Trophoblast cell (in vitro differentiated cells and primary cell): ENCODE measurements at regions not wholly inside any gene's neighbourhood (a gene's known extent, or its start where the extent isn't known, plus 50 kb on each side); places are given as distances from the start of the nearest gene placed in this dataset.

Experiments
- DNase-seq, 2 donors: peaks; one replicate each; pipeline ENCODE4 v3.0.0-alpha.2; 2016
- H2AFZ ChIP-seq: 2 replicates; pipeline ENCODE4 v1.6.1; 2013; ENCODE audit warnings: low read length, moderate library complexity, mild to moderate bottlenecking; ENCODE audit not compliant: insufficient read depth, poor library complexity
- H2AK5ac ChIP-seq: 2 replicates; pipeline ENCODE4 v1.6.1; 2013; ENCODE audit warnings: mild to moderate bottlenecking, low read length
- H2BK120ac ChIP-seq: 2 replicates; pipeline ENCODE4 v1.6.1; 2013; ENCODE audit warnings: low read length, mild to moderate bottlenecking, moderate library complexity; ENCODE audit not compliant: insufficient read depth, poor library complexity
- H2BK12ac ChIP-seq: 2 replicates; pipeline ENCODE4 v1.6.1; 2013; ENCODE audit warnings: mild to moderate bottlenecking, low read length, moderate library complexity
- H2BK5ac ChIP-seq: 2 replicates; pipeline ENCODE4 v1.6.1; 2013; ENCODE audit warnings: low read length, low read depth, moderate library complexity, mild to moderate bottlenecking; ENCODE audit not compliant: poor library complexity
- H3K14ac ChIP-seq: 2 replicates; pipeline ENCODE4 v1.6.1; 2013; ENCODE audit warnings: mild to moderate bottlenecking, low read length
- H3K18ac ChIP-seq: 2 replicates; pipeline ENCODE4 v1.6.1; 2013; ENCODE audit warnings: mild to moderate bottlenecking, low read length
- H3K23ac ChIP-seq: 2 replicates; pipeline ENCODE4 v1.6.1; 2013; ENCODE audit warnings: low read length
- H3K27ac ChIP-seq: 2 replicates; pipeline ENCODE4 v1.5.1; 2013; ENCODE audit warnings: low read depth, mild to moderate bottlenecking, inconsistent platforms, low read length, moderate library complexity
- H3K27me3 ChIP-seq: 2 replicates; pipeline ENCODE4 v1.6.1; 2013; ENCODE audit warnings: inconsistent platforms, mild to moderate bottlenecking, low read length, moderate library complexity; ENCODE audit not compliant: insufficient read depth
- H3K36me3 ChIP-seq, 2 experiments: 1 replicate in 1 of 2; 2 replicates in 1 of 2; pipeline ENCODE4 v1.6.1; 2013; ENCODE audit warnings: low read length in 2 of 2, mild to moderate bottlenecking in 2 of 2, moderate library complexity in 1 of 2; ENCODE audit not compliant: insufficient read depth in 2 of 2, control insufficient read depth in 1 of 2
- H3K4ac ChIP-seq: 2 replicates; pipeline ENCODE4 v1.6.1; 2013; ENCODE audit warnings: low read depth, mild to moderate bottlenecking, low read length, moderate library complexity
- H3K4me1 ChIP-seq, 2 experiments: 1 replicate in 1 of 2; 2 replicates in 1 of 2; pipeline ENCODE4 v1.6.1; 2013; ENCODE audit warnings: low read length in 2 of 2, mild to moderate bottlenecking in 2 of 2, moderate library complexity in 1 of 2; ENCODE audit not compliant: insufficient read depth in 2 of 2, control insufficient read depth in 1 of 2
- H3K4me2 ChIP-seq: 2 replicates; pipeline ENCODE4 v1.6.1; 2013; ENCODE audit warnings: inconsistent platforms, mild to moderate bottlenecking, low read length, moderate library complexity
- H3K4me3 ChIP-seq: 2 replicates; pipeline ENCODE4 v1.5.1; 2013; ENCODE audit warnings: mild to moderate bottlenecking, low read depth, low read length, inconsistent platforms
- H3K79me1 ChIP-seq: one replicate; pipeline ENCODE4 v1.6.1; 2013; ENCODE audit warnings: low read length
- H3K79me2 ChIP-seq: 2 replicates; pipeline ENCODE4 v1.6.1; 2013; ENCODE audit warnings: low read length, mild to moderate bottlenecking; ENCODE audit not compliant: control insufficient read depth, insufficient read depth, poor library complexity
- H3K9ac ChIP-seq: 2 replicates; pipeline ENCODE4 v1.6.1; 2013; ENCODE audit warnings: mild to moderate bottlenecking, low read length
- H3K9me3 ChIP-seq: 2 replicates; pipeline ENCODE4 v1.6.1; 2013; ENCODE audit warnings: low read depth, mild to moderate bottlenecking, control low read depth, inconsistent platforms, low read length; ENCODE audit not compliant: insufficient read depth
- H4K12ac ChIP-seq: 2 replicates; pipeline ENCODE4 v1.6.1; 2013; ENCODE audit warnings: low read depth, mild to moderate bottlenecking, low read length, moderate library complexity
- H4K8ac ChIP-seq: 2 replicates; pipeline ENCODE4 v1.6.1; 2013; ENCODE audit warnings: low read depth, mild to moderate bottlenecking, low read length, moderate library complexity
- H4K91ac ChIP-seq: one replicate; pipeline ENCODE4 v1.6.1; 2013; ENCODE audit warnings: low read depth, mild to moderate bottlenecking, low read length, moderate library complexity
- WGBS: extraction: QIAGEN DNeasy Blood & Tissue Kit; methylation state at CpG from one replicate; pipeline ENCODE4 v1.1.7; 2013; ENCODE audit warnings: missing lambda C conversion rate; ENCODE audit not compliant: insufficient read length, insufficient coverage; ENCODE audit errors: extremely low coverage; 5-methylcytosine and 5-hydroxymethylcytosine counted together

DNA sequence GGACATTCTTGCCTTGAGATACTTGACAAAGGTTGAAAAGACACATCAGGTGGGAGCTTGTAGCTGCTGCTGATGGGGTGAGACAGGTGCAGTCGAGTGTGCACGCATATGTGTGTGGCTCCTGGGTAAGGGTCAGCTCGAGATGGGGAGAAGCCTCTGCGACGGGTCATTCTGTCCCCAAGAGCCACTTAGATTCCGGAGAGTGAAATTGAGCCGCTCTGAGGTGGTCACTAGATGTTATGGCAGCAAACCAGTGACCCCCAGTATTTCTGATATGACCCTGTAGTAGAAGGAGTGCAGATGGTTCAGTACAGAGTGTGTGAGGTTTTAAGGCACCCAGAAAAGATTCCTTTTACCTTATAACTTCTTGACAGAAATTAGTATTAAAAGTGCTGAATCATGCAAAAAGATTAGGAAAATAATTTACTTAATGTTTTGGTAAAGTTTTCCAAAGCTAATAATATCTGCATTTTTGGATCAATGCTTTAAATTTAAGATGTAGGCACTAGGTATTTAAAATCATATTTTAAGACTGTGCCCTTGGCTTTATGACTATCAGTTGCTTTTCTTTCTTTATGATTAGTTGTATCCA lies 241.9 kb upstream of the TOPAZ1 start:
- H3K18ac ChIP-seq = no peak overlapping the region
- H3K79me2 ChIP-seq = no peaks in the 10 kb centered on the region
- no CpG with 5 or more reads among the region's 7 CpGs for WGBS
- H3K23ac ChIP-seq = no peak overlapping the region
- H2AK5ac ChIP-seq = no peak overlapping the region
- H2BK120ac ChIP-seq = no peak overlapping the region
- no peak overlapping the region for H4K12ac ChIP-seq
- peak overlapping the region; percentile 79 for H3K4me3 ChIP-seq
- DNase-seq = no peak
- H2BK5ac ChIP-seq = no peak overlapping the region
- peaks cover 19 to 29% of the 10 kb centered on the region in 2 experiments for H3K4me1 ChIP-seq
- peaks cover 4% of the 10 kb centered on the region for H3K79me1 ChIP-seq
- H3K9ac ChIP-seq = no peak overlapping the region
- H3K4me2 ChIP-seq = peak overlapping the region; percentile 76
- no peak overlapping the region for H3K27ac ChIP-seq
- no peaks in the 10 kb centered on the region for H3K36me3 ChIP-seq
- no peak overlapping the region for H4K91ac ChIP-seq
- H2AFZ ChIP-seq = peak overlapping the region; percentile 94
- H3K14ac ChIP-seq = no peak overlapping the region
- H2BK12ac ChIP-seq = no peak overlapping the region
- H4K8ac ChIP-seq = peak overlapping the region; percentile 57
- peaks cover 3% of the 10 kb centered on the region for H3K9me3 ChIP-seq
- no peak overlapping the region for H3K4ac ChIP-seq
- H3K27me3 ChIP-seq = peaks cover 48% of the 10 kb centered on the region

DNA sequence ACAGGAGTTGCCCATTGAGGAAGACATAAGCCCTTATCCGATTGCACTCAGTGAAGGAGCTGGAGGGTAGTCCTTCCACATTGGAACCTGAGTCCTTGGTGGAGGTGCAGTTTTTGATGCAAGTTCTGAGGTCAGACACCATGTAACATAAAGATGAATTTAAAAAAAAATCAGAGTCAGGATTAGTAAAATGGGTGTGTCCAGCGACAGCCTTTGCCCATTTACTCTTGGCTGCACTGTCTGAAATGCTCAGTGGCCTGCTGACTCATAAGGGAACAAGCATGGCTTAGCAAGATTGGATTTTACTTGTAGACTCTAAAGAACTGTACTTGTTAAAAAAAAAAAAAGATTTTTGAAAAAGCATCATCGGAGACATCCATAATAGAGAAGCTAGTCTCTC lies 241.1 kb upstream of the TOPAZ1 start:
- no peak overlapping the region for H3K4ac ChIP-seq
- no peak overlapping the region for H2AFZ ChIP-seq
- H3K4me3 ChIP-seq = no peak overlapping the region
- peaks cover 18 to 25% of the 10 kb centered on the region in 2 experiments for H3K4me1 ChIP-seq
- H3K27me3 ChIP-seq = peaks cover 41% of the 10 kb centered on the region
- H4K91ac ChIP-seq = no peak overlapping the region
- H2AK5ac ChIP-seq = no peak overlapping the region
- peaks cover 4% of the 10 kb centered on the region for H3K79me1 ChIP-seq
- H2BK5ac ChIP-seq = no peak overlapping the region
- no peak overlapping the region for H3K4me2 ChIP-seq
- H3K9me3 ChIP-seq = peaks cover 1% of the 10 kb centered on the region
- H3K18ac ChIP-seq = no peak overlapping the region
- H3K9ac ChIP-seq = no peak overlapping the region
- no peak overlapping the region for H4K12ac ChIP-seq
- H3K23ac ChIP-seq = no peak overlapping the region
- no peak overlapping the region for H3K27ac ChIP-seq
- WGBS = no CpG with 5 or more reads among the region's 3 CpGs
- H2BK12ac ChIP-seq = no peak overlapping the region
- peak in 1 of 2 donors; percentile 9 for DNase-seq
- no peaks in the 10 kb centered on the region for H3K79me2 ChIP-seq
- no peak overlapping the region for H4K8ac ChIP-seq
- H3K14ac ChIP-seq = no peak overlapping the region
- H2BK120ac ChIP-seq = no peak overlapping the region
- H3K36me3 ChIP-seq = no peaks in the 10 kb centered on the region

DNA sequence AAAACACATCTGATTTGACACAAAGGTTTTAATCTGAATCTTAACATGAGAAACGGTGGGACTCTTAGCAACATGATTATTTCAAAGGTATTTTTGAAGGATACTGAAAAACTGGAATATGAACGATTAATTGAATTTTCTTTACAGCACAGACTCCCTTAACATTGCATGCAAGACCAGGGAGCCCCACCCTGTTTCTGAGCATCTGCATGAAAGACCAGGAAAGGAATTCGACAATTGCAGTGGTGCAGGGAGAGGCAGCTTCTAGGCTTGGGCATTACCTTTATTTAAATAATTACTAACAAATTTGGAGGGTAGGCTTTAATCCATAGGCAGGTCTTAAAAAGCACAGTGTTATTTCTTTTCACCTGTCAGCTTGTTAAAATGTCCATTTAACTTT lies 240.6 kb upstream of the TOPAZ1 start:
- H4K91ac ChIP-seq = no peak overlapping the region
- H3K36me3 ChIP-seq = no peaks in the 10 kb centered on the region
- H3K14ac ChIP-seq = no peak overlapping the region
- H3K79me2 ChIP-seq = no peaks in the 10 kb centered on the region
- no peak for DNase-seq
- no peak overlapping the region for H3K4me2 ChIP-seq
- no peak overlapping the region for H3K18ac ChIP-seq
- no peak overlapping the region for H2BK120ac ChIP-seq
- H3K4me3 ChIP-seq = no peak overlapping the region
- peaks cover 1% of the 10 kb centered on the region for H3K9me3 ChIP-seq
- no peak overlapping the region for H4K12ac ChIP-seq
- no peak overlapping the region for H2BK5ac ChIP-seq
- no peak overlapping the region for H3K4ac ChIP-seq
- no peak overlapping the region for H3K23ac ChIP-seq
- H2AK5ac ChIP-seq = no peak overlapping the region
- peaks cover 4% of the 10 kb centered on the region for H3K79me1 ChIP-seq
- no peak overlapping the region for H3K9ac ChIP-seq
- H3K27me3 ChIP-seq = peaks cover 36% of the 10 kb centered on the region
- H2BK12ac ChIP-seq = no peak overlapping the region
- no peak overlapping the region for H3K27ac ChIP-seq
- no peak overlapping the region for H2AFZ ChIP-seq
- no peak overlapping the region for H4K8ac ChIP-seq
- WGBS = no CpG with 5 or more reads among the region's 3 CpGs
- peaks cover 18 to 21% of the 10 kb centered on the region in 2 experiments for H3K4me1 ChIP-seq

DNA sequence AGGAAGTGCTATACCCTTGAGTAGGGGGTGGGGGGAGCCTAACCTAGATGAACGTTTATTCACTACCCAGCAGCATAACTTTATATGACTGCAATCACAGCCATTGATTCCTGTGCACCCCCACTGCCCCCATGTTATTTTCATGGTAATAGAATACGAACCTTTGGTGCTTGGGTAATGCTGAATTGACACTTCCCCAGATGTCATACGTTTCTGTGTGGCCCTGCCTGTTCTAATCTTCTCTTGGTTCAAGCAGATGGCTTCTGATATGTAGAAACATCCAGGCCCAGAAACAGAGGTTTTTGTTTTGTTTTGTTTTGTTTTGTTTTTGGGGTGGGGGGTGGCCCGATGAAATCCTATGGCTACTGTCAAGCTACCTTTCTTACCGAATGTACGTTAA lies 237.9 kb upstream of the TOPAZ1 start:
- Histone ChIP-seq H3K4ac (no peak overlapping the region), H3K27ac (no peak overlapping the region), H2AFZ (no peak overlapping the region), H4K12ac (no peak overlapping the region), H4K91ac (no peak overlapping the region), H3K79me1 (peaks cover 3% of the 10 kb centered on the region), H3K36me3 (no peaks in the 10 kb centered on the region), H2BK12ac (no peak overlapping the region), H3K79me2 (no peaks in the 10 kb centered on the region), H4K8ac (no peak overlapping the region), H3K18ac (no peak overlapping the region), H2BK5ac (no peak overlapping the region), H3K9me3 (no peaks in the 10 kb centered on the region), H2AK5ac (no peak overlapping the region), H3K4me2 (no peak overlapping the region), H3K9ac (no peak overlapping the region), H3K27me3 (peaks cover 10% of the 10 kb centered on the region), H3K4me3 (no peak overlapping the region), H3K4me1 (peaks cover under 1 to 1% of the 10 kb centered on the region in 2 experiments), H3K14ac (no peak overlapping the region), H2BK120ac (no peak overlapping the region), H3K23ac (no peak overlapping the region)
- DNase-seq = no peak
- no CpG with 5 or more reads among the region's 6 CpGs for WGBS
